ENCODE measurements at regions not wholly inside any gene's neighbourhood (a gene's known extent, or its start where the extent isn't known, plus 50 kb on each side); places are given as distances from the start of the nearest gene placed in this dataset.

DNA sequence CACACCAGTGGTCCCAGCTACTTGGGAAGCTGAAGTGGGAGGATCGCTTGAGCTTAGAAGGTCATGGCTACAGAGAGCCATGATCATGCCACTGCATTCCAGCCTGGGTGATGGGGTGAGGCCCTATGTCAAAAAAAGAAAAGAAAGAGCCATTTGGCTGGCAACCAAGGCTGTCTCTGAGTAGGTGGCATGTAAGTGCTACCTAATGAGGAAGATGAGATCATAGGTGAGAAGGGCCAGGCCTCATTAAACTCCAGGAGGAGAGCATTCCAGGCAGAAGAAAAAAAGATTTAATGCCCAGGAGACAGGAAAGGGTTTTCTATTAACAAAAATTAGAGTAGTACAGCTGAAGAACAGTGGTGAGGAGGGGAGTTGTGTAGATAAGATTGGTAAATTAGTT is 103.4 kb upstream of the ZNF678 start:
- TF ChIP-seq, protein P1, sequence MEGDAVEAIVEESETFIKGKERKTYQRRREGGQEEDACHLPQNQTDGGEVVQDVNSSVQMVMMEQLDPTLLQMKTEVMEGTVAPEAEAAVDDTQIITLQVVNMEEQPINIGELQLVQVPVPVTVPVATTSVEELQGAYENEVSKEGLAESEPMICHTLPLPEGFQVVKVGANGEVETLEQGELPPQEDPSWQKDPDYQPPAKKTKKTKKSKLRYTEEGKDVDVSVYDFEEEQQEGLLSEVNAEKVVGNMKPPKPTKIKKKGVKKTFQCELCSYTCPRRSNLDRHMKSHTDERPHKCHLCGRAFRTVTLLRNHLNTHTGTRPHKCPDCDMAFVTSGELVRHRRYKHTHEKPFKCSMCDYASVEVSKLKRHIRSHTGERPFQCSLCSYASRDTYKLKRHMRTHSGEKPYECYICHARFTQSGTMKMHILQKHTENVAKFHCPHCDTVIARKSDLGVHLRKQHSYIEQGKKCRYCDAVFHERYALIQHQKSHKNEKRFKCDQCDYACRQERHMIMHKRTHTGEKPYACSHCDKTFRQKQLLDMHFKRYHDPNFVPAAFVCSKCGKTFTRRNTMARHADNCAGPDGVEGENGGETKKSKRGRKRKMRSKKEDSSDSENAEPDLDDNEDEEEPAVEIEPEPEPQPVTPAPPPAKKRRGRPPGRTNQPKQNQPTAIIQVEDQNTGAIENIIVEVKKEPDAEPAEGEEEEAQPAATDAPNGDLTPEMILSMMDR (IDR thresholded peaks at IDR 0.05 in 2 of 3, conservative IDR thresholded peaks at IDR 0.05 in 1 of 3; ENCODE audit: insufficient read depth in 2 of 3, low read depth in 1 of 3, low read length in 3 of 3) = no peak
- TF ChIP-seq SP1 (CRISPR knock-in tag; IDR thresholded peaks at IDR 0.05) (no peak), POU5F1 (IDR thresholded peaks at IDR 0.05; ENCODE audit: borderline replicate concordance, low read depth, low read length, partially characterized antibody) (no peak), SOX6 (IDR thresholded peaks at IDR 0.05) (no peak), EZH2 (IDR thresholded peaks at IDR 0.05; ENCODE audit: borderline replicate concordance, low read depth, low read length) (no peak), NFRKB (IDR thresholded peaks at IDR 0.05; ENCODE audit: low read depth) (no peak)
